ENCODE measurements at regions not wholly inside any gene's neighbourhood (a gene's known extent, or its start where the extent isn't known, plus 50 kb on each side); places are given as distances from the start of the nearest gene placed in this dataset.
A peak's percentile ranks its signal among the peaks of the same experiment; 100 is the strongest.
"Not testable (repeated sequence)": the region's sequence is repeated elsewhere in the genome, so short reads cannot be mapped to it uniquely, and the experiment has no call there.

DNA sequence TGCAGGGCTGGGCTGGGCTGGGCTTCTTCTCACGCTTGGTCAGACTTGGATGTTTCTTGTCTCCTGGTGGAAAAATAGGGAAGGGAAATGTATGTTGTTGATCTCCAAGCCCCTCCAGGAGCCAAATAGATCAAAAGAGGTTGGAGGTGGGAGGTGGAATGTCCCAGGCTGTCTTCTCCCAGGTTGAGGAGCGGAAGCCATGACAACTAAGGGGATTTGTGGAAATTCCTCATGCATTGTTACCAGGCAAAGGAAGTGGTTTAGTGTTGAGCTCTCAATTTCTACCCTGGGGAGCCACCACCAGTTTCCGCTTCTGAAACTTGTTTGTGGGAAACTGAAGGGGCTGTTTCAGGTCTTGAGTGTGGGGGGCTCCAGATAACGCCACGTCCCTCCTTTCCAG, 79.0 kb downstream of the SPRY4 start:
- TF ChIP-seq, protein P1, sequence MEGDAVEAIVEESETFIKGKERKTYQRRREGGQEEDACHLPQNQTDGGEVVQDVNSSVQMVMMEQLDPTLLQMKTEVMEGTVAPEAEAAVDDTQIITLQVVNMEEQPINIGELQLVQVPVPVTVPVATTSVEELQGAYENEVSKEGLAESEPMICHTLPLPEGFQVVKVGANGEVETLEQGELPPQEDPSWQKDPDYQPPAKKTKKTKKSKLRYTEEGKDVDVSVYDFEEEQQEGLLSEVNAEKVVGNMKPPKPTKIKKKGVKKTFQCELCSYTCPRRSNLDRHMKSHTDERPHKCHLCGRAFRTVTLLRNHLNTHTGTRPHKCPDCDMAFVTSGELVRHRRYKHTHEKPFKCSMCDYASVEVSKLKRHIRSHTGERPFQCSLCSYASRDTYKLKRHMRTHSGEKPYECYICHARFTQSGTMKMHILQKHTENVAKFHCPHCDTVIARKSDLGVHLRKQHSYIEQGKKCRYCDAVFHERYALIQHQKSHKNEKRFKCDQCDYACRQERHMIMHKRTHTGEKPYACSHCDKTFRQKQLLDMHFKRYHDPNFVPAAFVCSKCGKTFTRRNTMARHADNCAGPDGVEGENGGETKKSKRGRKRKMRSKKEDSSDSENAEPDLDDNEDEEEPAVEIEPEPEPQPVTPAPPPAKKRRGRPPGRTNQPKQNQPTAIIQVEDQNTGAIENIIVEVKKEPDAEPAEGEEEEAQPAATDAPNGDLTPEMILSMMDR (IDR thresholded peaks at IDR 0.05; ENCODE audit: low read depth, low read length), result no peak
- peak; percentile 44 to 52 for DNase-seq (ENCODE audit: low read depth in 2 of 2)
- H3K4me3 ChIP-seq (replicated peaks in 1 of 2; ENCODE audit: low read depth in 2 of 2, low read length in 2 of 2), result no peak overlapping the region

DNA sequence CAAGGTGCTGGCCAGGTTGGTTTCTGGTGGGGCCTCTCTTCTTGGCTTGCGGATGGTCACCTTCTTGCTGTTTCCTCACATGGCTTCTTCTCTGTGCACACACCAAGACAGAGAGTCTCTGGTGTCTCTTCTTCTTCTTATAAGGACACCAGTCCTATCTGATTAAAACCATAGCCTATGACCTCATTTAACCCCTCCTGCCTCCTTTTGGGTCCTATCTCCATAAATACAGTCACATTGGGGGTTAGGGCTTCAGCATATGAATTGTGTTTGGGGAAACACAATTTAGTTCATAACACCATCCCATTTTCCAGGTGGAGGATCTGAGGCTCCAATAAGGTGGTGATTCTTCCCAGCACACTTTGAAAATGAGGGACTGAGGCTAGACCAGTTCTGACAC, 80.4 kb downstream of the SPRY4 start:
- no peak for DNase-seq (ENCODE audit: low read depth in 2 of 2)
- TF ChIP-seq, protein P1 (IDR thresholded peaks at IDR 0.05; ENCODE audit: low read depth, low read length), result no peak
- H3K4me3 ChIP-seq (replicated peaks in 1 of 2; ENCODE audit: low read depth in 2 of 2, low read length in 2 of 2), result no peak overlapping the region

DNA sequence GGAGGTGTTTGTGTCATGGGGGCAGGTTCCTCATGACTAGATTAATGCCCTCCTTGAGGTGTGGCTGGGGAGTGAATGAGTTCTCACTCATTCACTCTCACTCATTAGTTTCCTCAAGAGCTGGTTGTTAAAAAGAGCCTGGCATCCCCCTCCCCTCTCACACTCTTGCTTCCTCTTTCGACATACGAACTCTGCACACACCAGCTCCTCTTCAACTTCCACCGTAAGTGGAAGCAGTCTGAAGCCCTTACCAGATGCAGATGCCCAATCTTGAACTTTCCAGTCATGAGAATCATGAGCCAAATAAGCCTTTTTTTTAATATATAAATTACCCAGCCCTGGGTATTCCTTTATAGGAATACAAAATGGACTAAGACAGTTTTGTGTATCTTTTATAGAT, 82.5 kb downstream of the SPRY4 start:
- TF ChIP-seq, protein P1 (IDR thresholded peaks at IDR 0.05; ENCODE audit: low read depth, low read length), result no peak
- DNase-seq (ENCODE audit: low read depth in 2 of 2), result no peak
- H3K4me3 ChIP-seq (replicated peaks in 1 of 2; ENCODE audit: low read depth in 2 of 2, low read length in 2 of 2), result no peak overlapping the region

DNA sequence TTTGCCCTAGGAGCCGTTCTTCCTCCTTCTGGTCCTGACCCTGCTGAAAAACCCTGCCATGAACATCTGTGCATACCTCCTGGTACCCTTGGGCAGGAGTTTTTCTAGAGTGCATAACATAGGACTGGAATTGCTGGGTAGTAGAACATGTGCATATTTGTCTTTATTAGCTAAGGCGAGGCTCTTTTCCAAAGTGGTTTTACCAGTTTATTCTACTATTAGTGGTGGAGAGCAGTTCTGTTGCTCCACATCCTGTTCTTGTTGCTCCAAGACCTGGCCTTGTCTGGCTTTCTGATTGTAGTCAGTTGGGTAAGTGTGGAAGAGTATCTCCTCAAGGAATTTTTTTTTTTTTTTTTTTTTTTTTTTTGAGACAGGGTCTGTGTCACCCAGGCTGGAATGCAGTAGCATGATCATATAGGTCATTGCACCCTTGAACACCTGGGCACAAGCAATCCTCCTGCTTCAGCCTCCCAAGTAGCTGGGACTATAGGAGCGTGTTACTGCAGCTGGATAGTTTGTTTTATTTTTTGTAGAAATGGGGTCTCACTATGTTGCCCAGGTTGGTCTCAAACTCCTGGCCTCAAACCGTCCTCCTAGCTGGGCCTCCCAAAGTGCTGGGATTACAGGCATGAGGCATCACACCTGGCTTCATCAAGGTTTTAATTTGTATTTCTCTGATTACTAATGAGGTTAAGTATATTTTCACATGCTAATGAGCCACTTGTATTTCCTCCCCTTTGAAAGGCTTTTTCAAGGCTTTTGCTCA, 85.2 kb downstream of the SPRY4 start:
- no peak for DNase-seq (ENCODE audit: low read depth in 2 of 2)
- TF ChIP-seq, protein P1 (IDR thresholded peaks at IDR 0.05; ENCODE audit: low read depth, low read length), result no peak
- no peak overlapping the region for H3K4me3 ChIP-seq (replicated peaks in 1 of 2; ENCODE audit: low read depth in 2 of 2, low read length in 2 of 2)

DNA sequence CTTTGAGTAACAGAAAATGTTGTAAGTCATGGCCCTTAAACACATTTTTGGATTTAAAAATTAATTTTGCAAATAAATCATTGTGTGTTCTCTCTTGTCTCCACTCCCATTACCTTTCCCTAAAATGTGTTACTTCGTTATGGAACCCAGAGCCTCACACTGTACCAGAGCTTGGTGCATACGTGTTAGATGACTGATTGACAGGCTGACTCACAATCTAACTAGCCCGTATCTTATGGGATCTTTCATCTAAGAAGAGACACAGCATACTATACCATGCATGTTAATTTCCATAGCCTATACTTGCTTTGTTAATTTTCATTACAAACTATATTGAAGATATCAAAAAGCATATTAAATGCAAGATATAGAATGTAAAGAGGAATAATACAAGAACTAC, 87.1 kb downstream of the SPRY4 start:
- H3K4me3 ChIP-seq (replicated peaks in 1 of 2; ENCODE audit: low read depth in 2 of 2, low read length in 2 of 2), result no peak overlapping the region
- TF ChIP-seq, protein P1 (IDR thresholded peaks at IDR 0.05; ENCODE audit: low read depth, low read length), result no peak
- DNase-seq (ENCODE audit: low read depth in 2 of 2), result no peak

DNA sequence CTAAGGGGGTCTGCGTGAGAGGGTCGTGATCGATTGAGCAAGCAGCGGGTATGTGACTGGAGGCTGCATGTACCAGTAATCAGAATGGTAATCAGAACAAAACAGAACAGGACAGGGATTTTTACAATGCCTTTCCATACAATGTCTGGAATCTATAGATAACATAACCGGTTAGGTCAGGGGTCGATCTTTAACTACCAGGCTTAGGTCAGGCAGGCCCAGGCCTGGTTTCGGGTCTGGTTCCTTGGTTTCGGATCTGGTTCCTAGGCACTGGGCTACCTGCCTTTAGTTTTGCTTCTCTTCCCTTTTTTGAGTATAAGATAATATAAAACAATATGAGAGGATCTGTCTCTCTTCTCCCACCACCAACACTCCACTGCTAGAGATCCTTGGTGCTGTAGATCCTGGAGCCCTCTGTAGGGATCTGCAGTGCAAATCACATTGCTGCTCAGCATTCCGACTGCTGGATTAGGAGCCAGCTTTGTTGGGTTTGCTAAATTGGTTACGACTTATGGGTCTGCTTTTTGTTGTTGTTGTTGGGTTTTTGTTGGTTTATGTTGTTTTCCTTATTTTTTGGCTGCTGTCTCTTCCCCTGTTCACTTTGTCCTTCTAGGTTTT, 88.0 kb downstream of the SPRY4 start:
- not testable (repeated sequence) for DNase-seq (ENCODE audit: low read depth in 2 of 2); H3K4me3 ChIP-seq (replicated peaks in 1 of 2; ENCODE audit: low read depth in 2 of 2, low read length in 2 of 2)

DNA sequence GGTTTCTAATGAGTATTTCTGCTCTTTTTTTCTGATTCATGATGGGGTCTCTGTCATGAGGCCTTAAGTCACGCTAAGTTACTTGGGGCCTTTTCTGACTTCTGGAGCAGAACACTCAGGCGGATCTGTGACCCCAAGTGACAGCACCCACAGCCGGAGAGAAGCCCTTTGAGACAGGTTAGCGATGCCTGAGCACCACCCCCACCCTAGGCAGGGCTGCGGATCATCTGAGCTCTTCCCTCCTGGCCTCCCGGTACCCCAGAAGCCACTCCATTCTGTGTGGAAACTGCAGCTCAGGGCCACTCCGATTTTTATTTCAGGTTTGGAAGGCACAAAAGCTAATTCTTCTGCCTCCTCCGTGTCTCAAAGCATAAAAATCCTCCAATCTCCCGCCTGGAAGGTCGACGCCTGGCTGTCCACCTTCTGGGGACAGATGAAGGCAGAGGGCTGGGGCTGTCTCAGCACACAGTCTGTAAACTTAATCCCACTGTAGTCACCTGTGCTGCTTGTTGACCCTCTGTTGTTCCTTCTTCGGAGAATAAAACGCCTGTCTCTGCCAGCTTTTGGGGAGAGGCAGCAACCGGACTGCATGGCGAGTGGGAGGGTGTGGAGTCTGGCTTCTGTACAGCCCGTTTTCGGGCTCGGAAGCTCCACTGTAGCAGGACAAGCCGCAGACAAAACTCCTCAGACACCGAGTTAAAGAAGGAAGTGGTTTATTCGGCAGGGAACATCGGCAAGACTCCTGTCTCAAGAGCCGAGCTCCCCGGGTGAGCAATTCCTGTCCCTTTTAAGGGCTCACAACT, 88.8 kb downstream of the SPRY4 start:
- TF ChIP-seq, protein P1 (IDR thresholded peaks at IDR 0.05; ENCODE audit: low read depth, low read length), result no peak
- H3K4me3 ChIP-seq (replicated peaks in 1 of 2; ENCODE audit: low read depth in 2 of 2, low read length in 2 of 2), result no peak overlapping the region
- no peak for DNase-seq (ENCODE audit: low read depth in 2 of 2)
